ENCODE measurements at regions not wholly inside any gene's neighbourhood (a gene's known extent, or its start where the extent isn't known, plus 50 kb on each side); places are given as distances from the start of the nearest gene placed in this dataset.

DNA sequence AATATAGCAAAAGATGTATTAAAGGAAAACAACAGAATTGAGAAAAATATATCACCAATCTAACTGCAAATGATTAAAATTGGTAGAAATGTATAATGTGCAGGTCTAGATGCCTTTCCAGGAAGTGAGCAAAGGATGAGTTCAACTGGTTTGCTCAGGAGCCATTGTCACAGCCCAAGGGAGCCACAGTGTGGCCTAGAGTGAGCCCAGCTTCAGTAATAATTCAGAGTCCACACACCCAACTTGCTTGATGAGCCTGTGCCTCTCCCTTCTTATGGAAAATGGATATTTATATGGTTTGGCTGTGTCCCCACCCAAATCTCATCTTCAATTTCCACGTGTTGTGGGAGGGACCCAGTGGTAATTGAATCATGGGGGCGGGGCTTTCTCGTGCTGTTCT is 92.2 kb upstream of the ASAP2 start:
- no peaks in the 10 kb centered on the region for H3K27me3 ChIP-seq
- no peak for ATAC-seq
- peaks cover 0 to 10% (median 6%) of the 10 kb centered on the region in 3 donors for H3K4me1 ChIP-seq
- H3K4me3 ChIP-seq: no peak overlapping the region
- H3K27ac ChIP-seq: no peak overlapping the region
- no peaks in the 10 kb centered on the region for H3K9me3 ChIP-seq
- no peak for TF ChIP-seq POLR2A (IDR thresholded peaks at IDR 0.05)
- no peak for TF ChIP-seq CTCF (IDR thresholded peaks at IDR 0.05)
- TF ChIP-seq POLR2AphosphoS5 (IDR thresholded peaks at IDR 0.05): no peak
- TF ChIP-seq EP300 (IDR thresholded peaks at IDR 0.05): no peak
- no peaks in the 10 kb centered on the region for H3K36me3 ChIP-seq
- WGBS, 2 donors (ENCODE audit: low coverage in 1 of 2): 74 to 77% methylated on average over 3 of the region's 3 CpGs

DNA sequence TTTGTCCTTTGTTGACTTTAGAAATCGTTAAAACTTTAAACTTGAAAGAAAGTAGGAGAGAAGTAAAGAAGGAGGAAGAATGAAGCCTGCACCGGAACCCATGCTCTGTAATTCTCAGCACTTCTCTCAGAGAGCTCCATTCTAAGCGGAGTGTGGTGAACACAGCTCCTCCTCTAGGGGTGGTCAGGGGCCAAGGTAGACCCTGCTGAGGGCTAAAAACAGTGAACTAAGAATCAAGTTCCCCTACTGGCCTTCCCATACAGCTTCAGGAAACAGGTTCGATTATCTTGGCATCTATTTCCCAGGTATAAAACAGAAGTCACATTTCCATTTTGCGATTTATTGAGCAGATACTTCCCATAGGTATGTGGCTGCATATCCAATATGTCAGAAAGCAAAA is 92.7 kb upstream of the ASAP2 start:
- TF ChIP-seq POLR2AphosphoS5 (IDR thresholded peaks at IDR 0.05) (no peak), POLR2A (IDR thresholded peaks at IDR 0.05) (no peak), CTCF (IDR thresholded peaks at IDR 0.05) (no peak), EP300 (IDR thresholded peaks at IDR 0.05) (no peak)
- WGBS, 2 donors (ENCODE audit: low coverage in 1 of 2): 65 to 77% methylated on average over 4 to 5 of the region's 5 CpGs
- H3K9me3 ChIP-seq: no peaks in the 10 kb centered on the region

GRCh38 chr2:9113262-9113661 is 93.3 kb upstream of the ASAP2 start:
- 75 to 81% methylated on average over 2 to 5 of the region's 6 CpGs for WGBS, 2 donors (ENCODE audit: low coverage in 1 of 2)
- no peak overlapping the region for H3K4me3 ChIP-seq
- no peaks in the 10 kb centered on the region for H3K9me3 ChIP-seq
- no peaks in the 10 kb centered on the region for H3K36me3 ChIP-seq
- H3K4me1 ChIP-seq: peaks cover 0 to 13% (median 6%) of the 10 kb centered on the region in 3 donors
- ATAC-seq: no peak
- H3K27ac ChIP-seq: no peak overlapping the region
- TF ChIP-seq CTCF (IDR thresholded peaks at IDR 0.05) (no peak), POLR2A (IDR thresholded peaks at IDR 0.05) (no peak), EP300 (IDR thresholded peaks at IDR 0.05) (no peak), POLR2AphosphoS5 (IDR thresholded peaks at IDR 0.05) (no peak)
- no peaks in the 10 kb centered on the region for H3K27me3 ChIP-seq

More for the DNA sequence above, 92.7 kb upstream of the ASAP2 start:
- Histone ChIP-seq H3K4me1 (peaks cover 0 to 10% (median 6%) of the 10 kb centered on the region in 3 donors), H3K27me3 (no peaks in the 10 kb centered on the region), H3K27ac (no peak overlapping the region), H3K4me3 (no peak overlapping the region), H3K36me3 (no peaks in the 10 kb centered on the region)
- ATAC-seq: no peak

DNA sequence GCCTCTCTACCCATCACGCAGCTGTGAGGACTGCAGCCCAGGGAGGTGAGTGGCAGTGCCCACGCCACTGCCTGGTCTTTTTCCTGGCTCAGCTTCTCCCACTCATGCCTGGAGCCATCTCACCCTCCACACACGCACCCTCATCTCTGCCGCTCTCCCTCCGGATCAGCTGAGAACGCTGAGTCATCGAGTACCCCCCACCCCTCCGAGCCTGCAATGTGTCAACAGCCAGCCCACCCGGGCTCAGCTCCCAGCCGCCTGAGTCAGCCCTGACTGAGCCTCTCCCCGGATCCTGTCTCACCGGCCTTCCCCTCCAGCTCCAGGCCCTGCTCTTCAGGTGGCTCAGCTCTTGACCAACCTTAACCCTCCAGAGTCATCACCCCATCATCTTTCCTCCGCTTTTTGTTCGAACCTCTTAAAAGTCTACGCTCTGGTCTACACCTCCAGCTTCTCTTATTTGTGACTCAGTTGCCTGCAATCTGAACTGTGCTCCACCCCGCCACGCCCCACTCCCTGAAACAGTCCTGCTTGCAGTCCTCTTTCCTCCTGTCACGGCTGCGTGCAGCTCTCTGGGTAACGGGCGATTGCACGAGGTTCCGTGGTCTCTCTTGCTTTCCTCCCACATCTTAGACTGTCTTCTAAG is 94.4 kb upstream of the ASAP2 start:
- no peaks in the 10 kb centered on the region for H3K9me3 ChIP-seq
- WGBS, 2 donors (ENCODE audit: low coverage in 1 of 2): 35 to 51% methylated on average over 16 to 22 of the region's 23 CpGs
- ATAC-seq: peak; percentile 65

More for the DNA sequence above, 94.4 kb upstream of the ASAP2 start:
- Histone ChIP-seq H3K36me3 (no peaks in the 10 kb centered on the region), H3K27ac (no peak overlapping the region), H3K4me3 (no peak overlapping the region), H3K27me3 (no peaks in the 10 kb centered on the region), H3K4me1 (peaks cover 0 to 23% (median 15%) of the 10 kb centered on the region in 3 donors)
- TF ChIP-seq CTCF (IDR thresholded peaks at IDR 0.05): no peak
- peak; percentile 43 for TF ChIP-seq POLR2AphosphoS5 (IDR thresholded peaks at IDR 0.05)
